Stimulated activated CD4-positive, alpha-beta T cell treated with anti-CD3 and anti-CD28 coated beads, Interleukin-4, amount 100 ng/mL, for 1 hour (primary cell): ENCODE measurements at regions not wholly inside any gene's neighbourhood (a gene's known extent, or its start where the extent isn't known, plus 50 kb on each side); places are given as distances from the start of the nearest gene placed in this dataset.

ENCODE experiments used
- DNase-seq: peaks from one replicate; pipeline ENCODE4 v3.0.0-alpha.2; 2020

GRCh38 chr11:116172156-116172555 lies 600.6 kb downstream of the BUD13 start:
- no peak for DNase-seq

DNA sequence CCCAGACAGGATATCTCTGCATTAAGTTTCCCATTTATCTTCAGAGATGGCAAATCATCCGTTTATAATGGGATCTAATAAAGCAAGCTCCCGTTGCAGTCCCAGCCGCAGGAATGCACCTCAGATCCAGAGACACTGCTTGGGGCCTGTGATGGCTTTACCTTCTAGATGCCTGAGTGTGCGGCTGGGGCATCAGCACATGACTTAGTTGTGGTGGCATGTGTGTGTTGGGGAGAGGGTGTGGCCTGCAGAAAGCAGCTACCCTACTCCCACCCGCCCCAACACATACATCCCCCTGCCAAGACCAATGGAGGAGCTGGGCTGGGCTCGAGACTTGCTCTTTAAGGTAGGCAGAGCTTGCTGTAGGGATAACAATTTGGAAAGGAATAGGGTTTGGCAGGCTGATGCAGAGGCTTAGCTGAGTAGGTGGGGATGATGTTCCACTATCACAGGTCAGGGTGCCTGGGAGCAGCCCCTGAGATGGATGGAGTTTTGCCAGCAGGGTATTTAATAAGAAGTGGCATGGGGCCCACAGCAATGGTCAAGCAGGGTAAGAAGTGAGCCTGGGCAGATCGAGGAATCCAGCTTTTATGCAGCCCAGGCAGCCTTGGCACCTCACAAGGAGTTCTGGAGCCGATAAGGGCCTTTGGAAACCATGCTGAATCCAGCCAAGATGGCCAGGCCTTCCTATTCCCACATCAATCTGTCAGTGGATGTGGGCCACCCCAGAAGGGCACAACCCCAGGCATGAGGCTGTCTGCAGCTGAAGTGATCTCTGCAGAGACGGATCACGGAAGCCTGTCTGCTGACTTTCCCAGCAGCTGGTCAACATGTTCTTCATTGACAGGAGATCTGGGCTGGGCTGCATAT lies 601.3 kb downstream of the BUD13 start:
- no peak for DNase-seq

DNA sequence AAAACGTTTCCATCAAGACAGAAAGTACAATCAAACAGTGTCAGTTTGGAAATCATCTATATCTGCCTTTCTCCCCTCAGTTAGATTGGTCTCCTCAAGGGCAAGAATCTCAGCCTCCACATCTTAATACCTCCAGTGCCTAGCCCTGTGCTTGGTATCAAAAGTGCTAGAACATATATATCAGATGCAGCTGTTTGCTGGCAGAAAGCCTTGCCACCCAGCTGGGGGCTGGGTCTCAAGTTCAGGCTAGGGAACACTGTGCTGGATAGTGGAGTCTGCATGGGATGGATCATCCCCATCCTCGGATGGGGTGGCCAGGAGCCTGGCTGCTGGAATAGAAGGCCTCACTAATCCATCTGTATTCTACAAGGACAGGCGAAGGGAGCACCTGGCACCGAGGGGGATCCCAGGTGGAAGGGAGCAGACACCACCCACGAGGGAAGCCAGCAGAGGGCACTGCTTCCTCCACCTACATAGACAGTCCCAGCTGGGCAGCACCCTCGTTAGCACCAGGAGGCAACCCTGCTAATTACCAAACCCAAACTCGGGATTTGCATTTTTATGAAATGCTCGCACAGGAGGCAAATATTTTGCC lies 602.2 kb downstream of the BUD13 start:
- DNase-seq: no peak

DNA sequence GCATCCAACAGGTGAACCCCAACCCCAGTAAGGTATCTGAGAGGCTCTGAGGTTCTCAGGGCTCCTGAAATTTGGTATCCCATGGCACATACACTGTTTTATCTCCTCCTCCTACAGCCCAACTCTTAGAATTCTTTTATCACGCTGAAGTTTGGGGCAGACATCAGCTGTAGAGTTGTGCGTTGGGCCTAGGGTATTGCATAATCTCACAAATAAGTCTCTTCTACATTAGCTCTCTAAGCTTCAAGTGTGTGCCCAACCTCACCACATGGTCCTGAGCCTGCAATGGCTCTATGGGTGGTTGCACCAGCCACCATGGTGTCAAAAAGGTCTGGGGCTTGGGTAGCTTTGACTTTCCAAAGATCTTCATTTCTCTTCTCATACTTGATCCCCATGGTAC lies 603.0 kb downstream of the BUD13 start:
- no peak for DNase-seq

DNA sequence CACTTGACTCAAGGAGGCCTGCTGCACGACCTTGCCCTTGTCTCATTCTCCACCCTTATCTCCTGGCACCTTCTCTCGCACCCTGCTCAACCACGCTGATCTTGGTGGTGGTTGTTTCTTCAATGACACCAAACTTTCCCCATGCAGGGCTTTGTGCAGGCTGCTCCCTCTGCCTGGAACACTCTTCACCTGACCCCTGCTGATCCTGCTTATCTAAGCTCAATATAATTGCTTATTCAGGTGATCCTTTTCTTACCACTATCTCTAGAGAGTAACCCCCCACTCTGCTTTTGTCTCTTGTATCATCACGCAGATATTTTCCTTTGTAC lies 604.4 kb downstream of the BUD13 start:
- no peak for DNase-seq

GRCh38 chr11:116167706-116168458 lies 604.9 kb downstream of the BUD13 start:
- DNase-seq: no peak

DNA sequence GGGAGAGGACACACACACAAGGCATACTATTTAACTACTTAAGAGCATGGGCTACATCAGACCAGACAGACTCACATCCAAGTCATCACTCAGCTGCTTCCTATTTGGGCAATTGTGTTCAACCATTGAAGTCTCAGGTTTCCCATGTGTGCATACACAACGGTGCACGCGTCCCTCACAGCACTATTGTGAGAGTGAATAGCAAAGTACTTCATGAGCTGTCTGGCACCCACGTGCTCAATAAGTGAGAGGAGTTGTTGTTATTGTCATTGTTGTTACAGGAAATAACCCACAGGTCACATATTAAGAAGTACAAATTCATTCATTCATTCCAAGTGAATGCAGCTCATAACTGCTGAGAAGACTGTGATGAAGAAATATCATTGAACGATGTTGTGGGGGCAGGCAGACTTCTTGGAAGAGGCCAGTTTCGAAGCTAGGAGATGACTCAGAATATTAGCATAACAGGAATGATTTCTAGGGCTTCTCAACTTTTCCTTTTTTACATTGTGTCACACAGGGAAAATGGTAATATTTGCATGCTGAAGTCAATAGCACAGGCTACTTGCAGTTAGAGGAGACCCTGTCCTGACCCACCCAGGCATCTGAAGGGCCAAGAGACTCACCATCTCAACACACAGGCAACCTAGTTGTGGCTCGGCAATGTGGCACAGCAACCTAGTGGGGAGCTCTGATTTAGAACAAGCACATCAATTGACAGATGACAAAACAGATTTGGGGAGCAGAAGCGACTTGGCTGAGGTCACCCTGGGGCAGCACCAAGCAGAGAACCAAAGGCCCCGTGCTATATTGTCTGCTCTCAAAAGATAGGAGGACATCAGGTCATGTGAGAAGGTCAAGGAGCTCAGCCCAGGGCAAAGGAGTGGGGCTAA lies 606.0 kb downstream of the BUD13 start:
- DNase-seq: no peak

DNA sequence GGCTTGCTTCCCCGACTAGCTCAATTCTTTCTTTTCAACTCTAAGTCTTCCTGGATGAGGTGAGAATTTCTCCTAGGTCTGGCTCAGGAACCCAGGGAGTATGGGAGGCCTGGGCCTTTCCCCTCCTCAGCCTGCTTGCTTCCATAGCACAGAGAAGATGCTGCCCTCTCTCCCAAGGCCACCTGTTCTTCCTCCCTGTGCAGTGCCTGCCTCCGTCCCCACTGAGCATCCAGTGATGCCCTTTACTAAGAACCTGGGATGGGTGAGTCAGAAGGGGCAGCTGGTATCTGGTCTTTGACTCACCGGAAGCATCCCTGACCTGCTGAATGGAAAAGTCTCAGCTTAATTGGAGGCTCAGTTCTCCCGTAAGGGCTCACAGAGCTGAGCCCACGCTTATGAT lies 607.9 kb downstream of the BUD13 start:
- no peak for DNase-seq

DNA sequence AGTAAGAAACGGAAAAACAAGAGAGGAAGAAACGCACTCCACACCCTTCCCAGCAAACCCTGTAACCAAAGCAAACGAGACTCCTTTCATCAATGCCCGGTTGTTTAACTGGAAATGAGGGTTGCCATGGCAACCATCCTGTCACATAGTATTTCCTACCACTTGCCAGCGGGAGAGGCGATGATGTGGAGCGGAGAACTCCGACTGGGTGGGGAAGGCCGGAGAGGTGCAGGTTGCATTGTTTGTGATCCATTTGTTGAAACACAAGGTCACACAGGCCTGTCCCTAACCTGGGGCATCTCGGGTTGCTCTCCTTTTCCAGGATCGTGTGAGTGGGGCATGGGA lies 609.9 kb downstream of the BUD13 start:
- no peak for DNase-seq

- no peak for DNase-seq
These were observed 610.5 kb downstream of the BUD13 start for GRCh38 chr11:116162086-116162885.

GRCh38 chr11:116148645-116149044 lies 624.1 kb downstream of the BUD13 start:
- DNase-seq: no peak

- no peak for DNase-seq
These were observed 624.7 kb downstream of the BUD13 start for GRCh38 chr11:116148056-116148455.

- DNase-seq: no peak
These were observed 627.5 kb downstream of the BUD13 start for GRCh38 chr11:116145187-116145865.

DNA sequence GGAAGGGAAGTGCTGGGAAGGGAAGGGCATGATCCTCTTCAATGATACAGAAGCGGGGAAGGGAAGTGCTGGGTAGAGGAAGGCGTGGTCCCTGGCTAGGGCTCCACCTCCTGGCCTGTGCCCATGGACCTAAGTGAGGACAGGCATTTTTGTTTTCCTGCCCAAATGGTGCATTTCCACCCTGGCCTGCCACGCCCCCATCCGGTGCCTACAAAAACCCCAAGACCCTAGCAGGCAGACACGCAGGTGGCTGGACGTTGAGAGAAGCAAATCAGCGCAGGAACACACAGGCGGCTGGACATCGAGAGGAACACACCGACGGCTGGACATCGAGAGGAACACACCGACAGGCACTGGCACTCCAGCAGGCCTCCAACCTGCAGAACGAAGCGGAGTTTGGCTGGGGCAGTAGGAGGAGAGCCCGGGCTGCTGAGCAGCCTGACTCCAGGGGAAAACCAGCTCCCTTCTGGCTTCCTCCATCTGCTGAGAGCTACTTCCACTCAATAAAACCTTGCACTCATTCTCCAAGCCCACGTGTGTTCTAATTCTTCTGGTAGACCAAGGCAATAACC lies 628.3 kb downstream of the BUD13 start:
- DNase-seq: no peak

- no peak for DNase-seq
These were observed 634.1 kb upstream of the CADM1 start for GRCh38 chr11:116138280-116138679.

GRCh38 chr11:116137753-116138152 lies 633.5 kb upstream of the CADM1 start:
- no peak for DNase-seq

- DNase-seq: no peak
These were observed 632.9 kb upstream of the CADM1 start for GRCh38 chr11:116136987-116137674.

GRCh38 chr11:116135891-116136290 lies 631.7 kb upstream of the CADM1 start:
- no peak for DNase-seq

DNA sequence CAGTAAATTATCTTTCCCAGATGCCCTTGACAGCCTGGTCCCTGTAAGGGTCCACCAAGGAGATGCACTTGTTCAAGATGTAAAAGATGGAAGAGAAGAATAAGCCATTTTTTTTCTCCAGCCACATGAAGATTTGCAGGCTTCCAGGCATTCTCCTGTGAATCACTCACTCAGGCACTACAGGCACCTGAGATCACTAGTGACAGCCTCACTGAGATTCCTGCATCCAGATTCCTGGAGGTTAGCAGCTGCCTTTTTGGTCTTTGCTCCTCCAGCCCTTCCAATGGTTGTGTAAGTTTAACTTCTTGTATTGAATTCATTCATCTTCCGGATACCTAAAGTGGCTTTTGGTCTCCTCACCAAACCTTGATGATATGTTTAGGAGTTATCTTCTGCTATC lies 630.2 kb upstream of the CADM1 start:
- DNase-seq: no peak

DNA sequence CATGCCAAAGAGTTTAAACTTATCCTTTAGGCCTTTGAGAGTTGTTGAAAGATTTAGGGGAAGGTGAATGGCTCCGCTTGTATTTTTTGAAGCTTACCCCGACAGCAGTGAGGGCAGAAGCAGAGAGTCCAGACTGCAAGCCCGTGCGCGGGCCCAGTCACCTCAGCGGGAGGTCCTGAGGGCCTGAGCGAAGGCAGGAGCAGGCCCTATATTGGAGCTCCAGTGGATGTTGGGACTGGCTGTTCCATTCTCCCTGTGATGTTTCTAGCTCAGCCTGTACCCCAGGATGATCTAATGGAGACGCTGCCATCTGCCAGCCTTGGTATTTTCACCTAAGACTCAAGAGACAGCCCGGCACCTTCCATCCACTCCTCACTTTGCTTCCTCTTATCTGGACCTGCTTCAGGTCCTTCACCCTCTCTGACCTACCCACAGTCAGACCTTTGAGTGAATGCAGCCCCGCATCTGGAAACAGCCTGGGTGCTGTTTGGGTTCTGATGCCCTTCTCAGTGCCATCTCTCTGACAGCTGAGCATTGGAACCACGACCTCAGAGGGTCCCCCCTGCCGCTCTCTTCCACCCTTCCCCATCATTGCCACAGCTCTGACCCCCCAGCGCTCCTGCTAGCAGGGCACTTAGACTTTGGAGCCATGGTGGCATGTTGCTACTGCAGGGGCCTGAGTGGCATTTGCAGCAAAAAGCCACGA lies 628.2 kb upstream of the CADM1 start:
- no peak for DNase-seq
